Endodermal cell (in vitro differentiated cells): ENCODE measurements at regions not wholly inside any gene's neighbourhood (a gene's known extent, or its start where the extent isn't known, plus 50 kb on each side); places are given as distances from the start of the nearest gene placed in this dataset.
"Not testable (repeated sequence)": the region's sequence is repeated elsewhere in the genome, so short reads cannot be mapped to it uniquely, and the experiment has no call there.

Experiments
- DNase-seq: peaks from one replicate; pipeline ENCODE4 v3.0.0-alpha.2; 2017
- H3K27ac ChIP-seq: 2 replicates; pipeline ENCODE4 v1.5.1; 2013; ENCODE audit warnings: mild to moderate bottlenecking, low read depth, low read length, moderate library complexity
- H3K27me3 ChIP-seq: 2 replicates; pipeline ENCODE4 v1.6.1; 2013; ENCODE audit warnings: mild to moderate bottlenecking, low read length, moderate library complexity; ENCODE audit not compliant: insufficient read depth, control insufficient read depth, poor library complexity, severe bottlenecking
- H3K36me3 ChIP-seq: 2 replicates; pipeline ENCODE4 v1.7.0; 2013; ENCODE audit warnings: mild to moderate bottlenecking, low read length, moderate library complexity; ENCODE audit not compliant: control insufficient read depth, insufficient read depth
- H3K4me1 ChIP-seq: one replicate; pipeline ENCODE4 v1.7.0; 2013; ENCODE audit warnings: low read length; ENCODE audit not compliant: control insufficient read depth, insufficient read depth
- H3K4me3 ChIP-seq: 2 replicates; pipeline ENCODE4 v1.5.1; 2013; ENCODE audit warnings: mild to moderate bottlenecking, low read length, moderate library complexity
- H3K9ac ChIP-seq: 2 replicates; pipeline ENCODE4 v1.6.1; 2013; ENCODE audit warnings: mild to moderate bottlenecking, low read length, moderate library complexity; ENCODE audit not compliant: poor library complexity, severe bottlenecking; ENCODE audit errors: extremely low read depth
- H3K9me3 ChIP-seq: 2 replicates; pipeline ENCODE4 v1.6.1; 2013; ENCODE audit warnings: mild to moderate bottlenecking, low read length, moderate library complexity; ENCODE audit not compliant: control insufficient read depth
- H3K27ac Mint-ChIP-seq: 2 replicates; pipeline ENCODE4 v1.8.0; 2020; ENCODE audit warnings: mixed read lengths
- H3K27me3 Mint-ChIP-seq: 2 replicates; pipeline ENCODE4 v1.8.0; 2021; ENCODE audit warnings: mild to moderate bottlenecking, mixed read lengths; ENCODE audit not compliant: insufficient read depth
- H3K36me3 Mint-ChIP-seq: 2 replicates; pipeline ENCODE4 v1.8.0; 2020; ENCODE audit warnings: low read depth, mixed read lengths
- H3K4me1 Mint-ChIP-seq: 2 replicates; pipeline ENCODE4 v1.8.0; 2020; ENCODE audit warnings: mixed read lengths
- H3K4me3 Mint-ChIP-seq: 2 replicates; pipeline ENCODE4 v1.8.0; 2020; ENCODE audit warnings: mild to moderate bottlenecking, moderate library complexity, mixed read lengths
- H3K9me3 Mint-ChIP-seq: 2 replicates; pipeline ENCODE4 v1.8.0; 2020; ENCODE audit warnings: mild to moderate bottlenecking, mixed read lengths
- WGBS, 2 experiments: methylation state at CpG; one replicate each; pipeline versions ENCODE4 v1.1.5 to v1.1.7; 2013; ENCODE audit warnings: missing lambda C conversion rate in 2 of 2, mixed read lengths in 1 of 2; ENCODE audit not compliant: insufficient coverage in 1 of 2, insufficient read length in 1 of 2; 5-methylcytosine and 5-hydroxymethylcytosine counted together

GRCh38 chr15:20267051-20267730 lies 274.4 kb downstream of the GOLGA6L6 start:
- WGBS, 2 experiments = 62 to 73% methylated on average over 5 to 6 of the region's 6 CpGs
- DNase-seq, H3K4me3 Mint-ChIP-seq, H3K9me3 Mint-ChIP-seq, H3K4me3 ChIP-seq, H3K36me3 ChIP-seq, H3K27ac ChIP-seq, H3K27me3 ChIP-seq, H3K4me1 Mint-ChIP-seq, H3K4me1 ChIP-seq, H3K27me3 Mint-ChIP-seq, H3K9ac ChIP-seq, H3K36me3 Mint-ChIP-seq, H3K27ac Mint-ChIP-seq: not testable (repeated sequence)
- peaks cover 81% of the 10 kb centered on the region for H3K9me3 ChIP-seq

- H3K36me3 Mint-ChIP-seq, H3K27me3 ChIP-seq, H3K27ac Mint-ChIP-seq, H3K4me3 ChIP-seq, DNase-seq, H3K27me3 Mint-ChIP-seq, H3K36me3 ChIP-seq, H3K9me3 Mint-ChIP-seq, H3K4me1 Mint-ChIP-seq, H3K4me3 Mint-ChIP-seq, H3K4me1 ChIP-seq, H3K27ac ChIP-seq, H3K9ac ChIP-seq: not testable (repeated sequence)
- peaks cover 81% of the 10 kb centered on the region for H3K9me3 ChIP-seq
- 86% methylated on average over 1 of the region's 1 CpG for WGBS, 2 experiments
These were observed 275.9 kb downstream of the GOLGA6L6 start for GRCh38 chr15:20265710-20266109.

- not testable (repeated sequence) for H3K9ac ChIP-seq, DNase-seq, H3K27ac Mint-ChIP-seq, H3K4me3 Mint-ChIP-seq, H3K27ac ChIP-seq, H3K4me1 ChIP-seq, H3K4me3 ChIP-seq, H3K36me3 ChIP-seq, H3K4me1 Mint-ChIP-seq, H3K27me3 Mint-ChIP-seq, H3K36me3 Mint-ChIP-seq, H3K9me3 Mint-ChIP-seq, H3K27me3 ChIP-seq
- 77 to 79% methylated on average over 9 to 16 of the region's 16 CpGs for WGBS, 2 experiments
- H3K9me3 ChIP-seq = peaks cover 76% of the 10 kb centered on the region
These were observed 280.0 kb downstream of the GOLGA6L6 start for GRCh38 chr15:20261321-20262280.

GRCh38 chr15:20260650-20261049 lies 280.9 kb downstream of the GOLGA6L6 start:
- not testable (repeated sequence) for H3K4me3 ChIP-seq, H3K27ac Mint-ChIP-seq, H3K9me3 Mint-ChIP-seq, H3K4me1 Mint-ChIP-seq, H3K36me3 Mint-ChIP-seq, H3K36me3 ChIP-seq, H3K27me3 ChIP-seq, DNase-seq, H3K27me3 Mint-ChIP-seq, H3K27ac ChIP-seq, H3K4me3 Mint-ChIP-seq, H3K4me1 ChIP-seq, H3K9ac ChIP-seq
- peaks cover 69% of the 10 kb centered on the region for H3K9me3 ChIP-seq
- WGBS, 2 experiments = 77 to 78% methylated on average over 7 of the region's 7 CpGs

- not testable (repeated sequence) for H3K27me3 Mint-ChIP-seq, H3K4me3 ChIP-seq, H3K27ac ChIP-seq, H3K36me3 Mint-ChIP-seq, H3K4me1 Mint-ChIP-seq, H3K36me3 ChIP-seq, DNase-seq, H3K27ac Mint-ChIP-seq, H3K9ac ChIP-seq, H3K4me1 ChIP-seq, H3K27me3 ChIP-seq, H3K4me3 Mint-ChIP-seq
- H3K9me3 ChIP-seq = peaks cover 77% of the 10 kb centered on the region
- H3K9me3 Mint-ChIP-seq = peaks cover 12% of the 10 kb centered on the region
- WGBS, 2 experiments = 79 to 81% methylated on average over 8 to 9 of the region's 9 CpGs
These were observed 281.9 kb downstream of the GOLGA6L6 start for GRCh38 chr15:20259559-20260190.

- not testable (repeated sequence) for H3K4me3 Mint-ChIP-seq, H3K27ac ChIP-seq, H3K4me3 ChIP-seq, H3K27me3 Mint-ChIP-seq, H3K27me3 ChIP-seq, H3K36me3 ChIP-seq, H3K9ac ChIP-seq, H3K4me1 Mint-ChIP-seq, H3K27ac Mint-ChIP-seq, H3K4me1 ChIP-seq, DNase-seq
- Mint-ChIP-seq H3K36me3 (peaks cover 13% of the 10 kb centered on the region), H3K9me3 (peaks cover 41% of the 10 kb centered on the region)
- H3K9me3 ChIP-seq = peaks cover 67% of the 10 kb centered on the region
- 85 to 88% methylated on average over 5 to 7 of the region's 7 CpGs for WGBS, 2 experiments
These were observed 285.2 kb downstream of the GOLGA6L6 start for GRCh38 chr15:20256394-20256793.
